HL-60 (cell line): ENCODE measurements at regions not wholly inside any gene's neighbourhood (a gene's known extent, or its start where the extent isn't known, plus 50 kb on each side); places are given as distances from the start of the nearest gene placed in this dataset.
"Not testable (repeated sequence)": the region's sequence is repeated elsewhere in the genome, so short reads cannot be mapped to it uniquely, and the experiment has no call there.

Experiments
- GABPA ChIP-seq: IDR thresholded peaks from 2 replicates; pipeline ENCODE4 v1.6.1; 2012; ENCODE audit warnings: low read depth
- POLR2AphosphoS5 ChIP-seq: IDR thresholded peaks from 2 replicates; pipeline ENCODE4 v1.6.1; 2012; ENCODE audit warnings: low read depth
- SPI1 ChIP-seq: IDR thresholded peaks from 2 replicates; pipeline ENCODE4 v1.6.1; 2012; ENCODE audit warnings: low read depth, mild to moderate bottlenecking, borderline replicate concordance
- TF ChIP-seq, protein P1 (sequence below): IDR thresholded peaks from one replicate; pipeline ENCODE4 v1.5.1; 2011; ENCODE audit warnings: low read length, control low read depth, inconsistent platforms; ENCODE audit not compliant: insufficient read depth

DNA sequence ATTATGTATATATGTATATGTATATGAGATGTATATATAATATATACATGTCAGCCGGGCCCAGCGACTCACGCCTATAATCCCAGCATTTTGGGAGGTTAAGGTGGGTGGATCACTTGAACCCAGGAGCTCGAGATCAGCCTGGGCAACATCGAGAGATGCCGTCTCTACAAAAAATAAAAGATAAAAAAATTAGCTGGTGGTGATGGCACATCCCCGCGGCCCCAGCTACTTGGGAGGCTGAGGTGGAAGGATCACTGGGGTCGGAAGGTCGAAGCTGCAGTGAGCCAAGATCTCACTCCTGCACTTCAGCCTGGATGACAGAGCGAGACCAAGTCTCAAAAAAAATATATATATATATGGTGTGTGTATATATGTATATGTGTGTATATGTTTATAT is 4750.3 kb upstream of the OR11H1 start:
- TF ChIP-seq GABPA, POLR2AphosphoS5, SPI1: not testable (repeated sequence)
- TF ChIP-seq, protein P1, sequence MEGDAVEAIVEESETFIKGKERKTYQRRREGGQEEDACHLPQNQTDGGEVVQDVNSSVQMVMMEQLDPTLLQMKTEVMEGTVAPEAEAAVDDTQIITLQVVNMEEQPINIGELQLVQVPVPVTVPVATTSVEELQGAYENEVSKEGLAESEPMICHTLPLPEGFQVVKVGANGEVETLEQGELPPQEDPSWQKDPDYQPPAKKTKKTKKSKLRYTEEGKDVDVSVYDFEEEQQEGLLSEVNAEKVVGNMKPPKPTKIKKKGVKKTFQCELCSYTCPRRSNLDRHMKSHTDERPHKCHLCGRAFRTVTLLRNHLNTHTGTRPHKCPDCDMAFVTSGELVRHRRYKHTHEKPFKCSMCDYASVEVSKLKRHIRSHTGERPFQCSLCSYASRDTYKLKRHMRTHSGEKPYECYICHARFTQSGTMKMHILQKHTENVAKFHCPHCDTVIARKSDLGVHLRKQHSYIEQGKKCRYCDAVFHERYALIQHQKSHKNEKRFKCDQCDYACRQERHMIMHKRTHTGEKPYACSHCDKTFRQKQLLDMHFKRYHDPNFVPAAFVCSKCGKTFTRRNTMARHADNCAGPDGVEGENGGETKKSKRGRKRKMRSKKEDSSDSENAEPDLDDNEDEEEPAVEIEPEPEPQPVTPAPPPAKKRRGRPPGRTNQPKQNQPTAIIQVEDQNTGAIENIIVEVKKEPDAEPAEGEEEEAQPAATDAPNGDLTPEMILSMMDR: not testable (repeated sequence)
